ENCODE measurements at regions not wholly inside any gene's neighbourhood (a gene's known extent, or its start where the extent isn't known, plus 50 kb on each side); places are given as distances from the start of the nearest gene placed in this dataset.

DNA sequence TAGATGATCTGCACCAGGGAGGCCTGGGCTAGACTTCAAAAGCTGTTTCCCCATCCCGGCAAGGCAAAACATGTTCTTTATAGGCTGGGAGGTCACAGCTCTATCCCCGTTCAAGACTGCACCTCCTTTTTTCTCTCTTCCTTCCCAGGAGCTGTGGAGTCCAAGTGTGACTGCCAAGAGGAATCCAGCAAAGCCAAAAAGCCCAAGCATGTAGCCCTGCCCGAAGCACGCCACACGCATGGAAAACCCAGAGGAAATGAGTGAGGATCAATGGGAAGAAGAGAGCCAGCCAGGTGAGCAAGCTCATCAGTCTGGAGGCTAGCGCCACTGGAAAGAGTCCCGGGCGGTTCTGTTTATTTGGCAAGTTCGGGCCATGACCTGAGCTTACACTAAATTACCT, 240.4 kb downstream of the PRL start:
- Histone ChIP-seq H3K4me3 (ENCODE audit: low read length, poor library complexity, severe bottlenecking) (no peak overlapping the region), H4K20me1 (ENCODE audit: insufficient read depth, low read length, poor library complexity, severe bottlenecking) (peaks cover 9% of the 10 kb centered on the region), H3F3A (ENCODE audit: low read depth) (peaks cover 16% of the 10 kb centered on the region; the same call in 1 of the 2 replicates), H3K4me2 (ENCODE audit: low read depth, low read length, poor library complexity, severe bottlenecking) (no peak overlapping the region), H3K36me3 (ENCODE audit: insufficient read depth, low read length) (peaks cover 53% of the 10 kb centered on the region), H3K79me2 (ENCODE audit: insufficient read depth, low read length) (peaks cover 76% of the 10 kb centered on the region), H3K4me1 (ENCODE audit: insufficient read depth, low read length, poor library complexity, severe bottlenecking) (peaks cover 65% of the 10 kb centered on the region), H3K9ac (ENCODE audit: low read depth, low read length, poor library complexity, severe bottlenecking) (no peak overlapping the region), H2AFZ (ENCODE audit: low read length) (no peak overlapping the region), H3K9me3 (ENCODE audit: insufficient read depth, low read depth, low read length) (no peaks in the 10 kb centered on the region), H3K27me3 (ENCODE audit: insufficient read depth, low read length, poor library complexity, severe bottlenecking) (no peaks in the 10 kb centered on the region), H3K9me2 (replicated peaks; ENCODE audit: low read depth, low read length) (no peaks in the 10 kb centered on the region)
- no peak for TF ChIP-seq EZH2phosphoT487 (IDR thresholded peaks at IDR 0.05; ENCODE audit: borderline replicate concordance)
- TF ChIP-seq, protein P1, sequence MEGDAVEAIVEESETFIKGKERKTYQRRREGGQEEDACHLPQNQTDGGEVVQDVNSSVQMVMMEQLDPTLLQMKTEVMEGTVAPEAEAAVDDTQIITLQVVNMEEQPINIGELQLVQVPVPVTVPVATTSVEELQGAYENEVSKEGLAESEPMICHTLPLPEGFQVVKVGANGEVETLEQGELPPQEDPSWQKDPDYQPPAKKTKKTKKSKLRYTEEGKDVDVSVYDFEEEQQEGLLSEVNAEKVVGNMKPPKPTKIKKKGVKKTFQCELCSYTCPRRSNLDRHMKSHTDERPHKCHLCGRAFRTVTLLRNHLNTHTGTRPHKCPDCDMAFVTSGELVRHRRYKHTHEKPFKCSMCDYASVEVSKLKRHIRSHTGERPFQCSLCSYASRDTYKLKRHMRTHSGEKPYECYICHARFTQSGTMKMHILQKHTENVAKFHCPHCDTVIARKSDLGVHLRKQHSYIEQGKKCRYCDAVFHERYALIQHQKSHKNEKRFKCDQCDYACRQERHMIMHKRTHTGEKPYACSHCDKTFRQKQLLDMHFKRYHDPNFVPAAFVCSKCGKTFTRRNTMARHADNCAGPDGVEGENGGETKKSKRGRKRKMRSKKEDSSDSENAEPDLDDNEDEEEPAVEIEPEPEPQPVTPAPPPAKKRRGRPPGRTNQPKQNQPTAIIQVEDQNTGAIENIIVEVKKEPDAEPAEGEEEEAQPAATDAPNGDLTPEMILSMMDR (conservative IDR thresholded peaks at IDR 0.05; ENCODE audit: low read length) = no peak

DNA sequence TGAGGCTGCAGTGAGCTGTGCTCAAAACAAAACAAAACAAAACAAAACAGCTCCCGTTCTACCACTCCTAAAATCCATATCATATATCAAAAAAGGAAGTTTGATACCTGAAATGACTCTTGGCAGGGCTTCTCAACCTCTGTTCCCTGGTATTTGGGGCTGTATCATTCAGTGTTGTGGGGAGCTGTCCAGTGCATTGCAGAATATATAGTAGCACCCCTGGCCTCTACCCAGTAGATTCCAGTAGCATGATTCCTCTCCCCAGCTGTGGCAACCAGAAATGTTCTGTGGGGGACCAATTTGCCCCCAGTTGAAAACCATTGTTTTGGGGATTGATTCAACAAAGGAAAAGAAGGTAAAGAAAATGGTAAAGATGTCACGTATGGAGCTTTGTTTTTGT, 238.9 kb downstream of the PRL start:
- Histone ChIP-seq H3K79me2 (ENCODE audit: insufficient read depth, low read length) (peaks cover 66% of the 10 kb centered on the region), H3K9ac (ENCODE audit: low read depth, low read length, poor library complexity, severe bottlenecking) (no peak overlapping the region), H3K27me3 (ENCODE audit: insufficient read depth, low read length, poor library complexity, severe bottlenecking) (no peaks in the 10 kb centered on the region), H3K9me3 (ENCODE audit: insufficient read depth, low read depth, low read length) (no peaks in the 10 kb centered on the region), H4K20me1 (ENCODE audit: insufficient read depth, low read length, poor library complexity, severe bottlenecking) (peaks cover 9% of the 10 kb centered on the region), H3F3A (ENCODE audit: low read depth) (peaks cover 22% of the 10 kb centered on the region), H2AFZ (ENCODE audit: low read length) (no peak overlapping the region), H3K4me2 (ENCODE audit: low read depth, low read length, poor library complexity, severe bottlenecking) (no peak overlapping the region), H3K4me3 (ENCODE audit: low read length, poor library complexity, severe bottlenecking) (no peak overlapping the region), H3K4me1 (ENCODE audit: insufficient read depth, low read length, poor library complexity, severe bottlenecking) (peaks cover 65% of the 10 kb centered on the region), H3K9me2 (replicated peaks; ENCODE audit: low read depth, low read length) (no peaks in the 10 kb centered on the region), H3K36me3 (ENCODE audit: insufficient read depth, low read length) (peaks cover 46% of the 10 kb centered on the region)
- TF ChIP-seq, protein P1 (conservative IDR thresholded peaks at IDR 0.05; ENCODE audit: low read length) = no peak
- no peak for TF ChIP-seq EZH2phosphoT487 (IDR thresholded peaks at IDR 0.05; ENCODE audit: borderline replicate concordance)

DNA sequence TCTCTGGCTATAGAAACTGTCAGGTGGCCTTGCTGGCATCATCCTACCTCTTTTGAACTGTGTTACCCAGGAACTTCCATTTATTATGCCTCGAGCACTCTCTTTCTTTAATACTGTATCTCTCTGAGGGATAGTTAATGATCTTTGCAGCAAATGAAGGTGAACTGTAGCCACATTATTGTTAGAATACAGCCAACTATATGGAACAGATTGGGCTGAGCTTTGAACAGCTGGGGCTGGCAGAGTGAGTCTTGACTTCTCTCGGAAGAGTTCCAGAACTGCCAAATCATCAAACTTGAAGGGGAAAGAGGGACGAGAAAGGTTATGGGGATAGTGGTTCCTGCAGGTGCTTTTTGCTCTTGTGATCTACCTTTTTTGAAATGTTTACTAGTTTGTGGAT, 237.7 kb downstream of the PRL start:
- H3F3A ChIP-seq (ENCODE audit: low read depth) = peaks cover 15% of the 10 kb centered on the region
- no peak overlapping the region for H3K4me3 ChIP-seq (ENCODE audit: low read length, poor library complexity, severe bottlenecking)
- H2AFZ ChIP-seq (ENCODE audit: low read length) = no peak overlapping the region
- H3K36me3 ChIP-seq (ENCODE audit: insufficient read depth, low read length) = peaks cover 47% of the 10 kb centered on the region
- no peaks in the 10 kb centered on the region for H3K9me2 ChIP-seq (replicated peaks; ENCODE audit: low read depth, low read length)
- peaks cover 9% of the 10 kb centered on the region for H4K20me1 ChIP-seq (ENCODE audit: insufficient read depth, low read length, poor library complexity, severe bottlenecking)
- peaks cover 65% of the 10 kb centered on the region for H3K4me1 ChIP-seq (ENCODE audit: insufficient read depth, low read length, poor library complexity, severe bottlenecking)
- peak overlapping the region; percentile 9 for H3K9ac ChIP-seq (ENCODE audit: low read depth, low read length, poor library complexity, severe bottlenecking)
- no peaks in the 10 kb centered on the region for H3K27me3 ChIP-seq (ENCODE audit: insufficient read depth, low read length, poor library complexity, severe bottlenecking)
- no peak overlapping the region for H3K4me2 ChIP-seq (ENCODE audit: low read depth, low read length, poor library complexity, severe bottlenecking)
- no peak for TF ChIP-seq EZH2phosphoT487 (IDR thresholded peaks at IDR 0.05; ENCODE audit: borderline replicate concordance)
- TF ChIP-seq, protein P1 (conservative IDR thresholded peaks at IDR 0.05; ENCODE audit: low read length) = no peak
- H3K79me2 ChIP-seq (ENCODE audit: insufficient read depth, low read length) = peaks cover 69% of the 10 kb centered on the region
- H3K9me3 ChIP-seq (ENCODE audit: insufficient read depth, low read depth, low read length) = no peaks in the 10 kb centered on the region

All from Loucy (cell line).